ENCODE measurements at regions not wholly inside any gene's neighbourhood (a gene's known extent, or its start where the extent isn't known, plus 50 kb on each side); places are given as distances from the start of the nearest gene placed in this dataset.

DNA sequence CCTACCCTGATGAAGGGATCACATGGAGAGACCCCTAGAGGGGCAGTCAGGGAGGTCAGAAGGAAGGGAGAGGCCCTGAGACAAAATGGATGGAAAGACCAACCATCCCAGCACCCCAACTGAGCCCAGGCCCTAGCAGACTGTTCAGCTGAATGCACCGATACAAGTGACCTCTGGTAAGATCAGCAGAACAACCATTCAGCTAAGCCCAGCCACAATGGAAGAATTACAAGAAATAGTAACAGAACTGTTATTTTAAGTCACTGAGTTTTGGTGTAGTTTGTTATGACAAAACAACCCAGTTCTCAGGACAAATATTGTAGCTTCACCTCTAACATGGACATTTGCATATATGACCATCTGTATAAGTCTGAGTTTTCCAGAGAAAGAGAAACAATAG is 210.4 kb upstream of the SVIL start:
- intact Hi-C loops (cut with DNase I; ENCODE audit: low total_unique reads): no loop called here
- DNase-seq (ENCODE audit: low spot score in 2 of 2): peak in 1 of 2 donors; percentile 3
- TF ChIP-seq, protein P1, sequence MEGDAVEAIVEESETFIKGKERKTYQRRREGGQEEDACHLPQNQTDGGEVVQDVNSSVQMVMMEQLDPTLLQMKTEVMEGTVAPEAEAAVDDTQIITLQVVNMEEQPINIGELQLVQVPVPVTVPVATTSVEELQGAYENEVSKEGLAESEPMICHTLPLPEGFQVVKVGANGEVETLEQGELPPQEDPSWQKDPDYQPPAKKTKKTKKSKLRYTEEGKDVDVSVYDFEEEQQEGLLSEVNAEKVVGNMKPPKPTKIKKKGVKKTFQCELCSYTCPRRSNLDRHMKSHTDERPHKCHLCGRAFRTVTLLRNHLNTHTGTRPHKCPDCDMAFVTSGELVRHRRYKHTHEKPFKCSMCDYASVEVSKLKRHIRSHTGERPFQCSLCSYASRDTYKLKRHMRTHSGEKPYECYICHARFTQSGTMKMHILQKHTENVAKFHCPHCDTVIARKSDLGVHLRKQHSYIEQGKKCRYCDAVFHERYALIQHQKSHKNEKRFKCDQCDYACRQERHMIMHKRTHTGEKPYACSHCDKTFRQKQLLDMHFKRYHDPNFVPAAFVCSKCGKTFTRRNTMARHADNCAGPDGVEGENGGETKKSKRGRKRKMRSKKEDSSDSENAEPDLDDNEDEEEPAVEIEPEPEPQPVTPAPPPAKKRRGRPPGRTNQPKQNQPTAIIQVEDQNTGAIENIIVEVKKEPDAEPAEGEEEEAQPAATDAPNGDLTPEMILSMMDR (IDR thresholded peaks at IDR 0.05): no peak
- TF ChIP-seq POLR2A (IDR thresholded peaks at IDR 0.05): no peak
- whole genome bisulfite sequencing, 2 donors: 94 to 100% methylated on average over 1 of the region's 1 CpG
- H3K4me3 ChIP-seq (ENCODE audit: low read depth, poor library complexity, severe bottlenecking): no peak overlapping the region

DNA sequence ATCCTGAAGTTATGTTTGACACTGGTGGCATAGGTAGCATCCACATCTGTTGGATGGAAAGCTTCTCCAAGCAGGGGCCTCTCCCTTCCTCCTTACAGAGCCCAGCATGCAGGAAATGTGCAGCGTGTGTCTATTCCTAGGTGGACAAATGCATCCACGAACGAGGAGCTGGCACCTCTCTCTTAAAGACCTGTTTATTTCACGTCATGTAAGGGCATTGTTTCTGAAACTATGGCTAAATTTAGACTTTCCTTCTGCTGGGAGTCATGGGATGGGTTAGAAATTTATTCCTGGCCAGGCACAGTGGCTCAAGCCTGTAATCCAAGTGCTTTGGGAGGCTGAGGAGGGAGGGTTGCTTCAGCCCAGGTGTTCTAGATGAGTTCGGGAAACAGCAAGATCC is 208.4 kb upstream of the SVIL start:
- intact Hi-C loops (cut with DNase I; ENCODE audit: low total_unique reads): no loop called here
- TF ChIP-seq, protein P1 (IDR thresholded peaks at IDR 0.05): no peak
- no peak for TF ChIP-seq POLR2A (IDR thresholded peaks at IDR 0.05)
- WGBS, 2 donors: 78 to 85% methylated on average over 5 of the region's 5 CpGs
- no peak for DNase-seq (ENCODE audit: low spot score in 2 of 2)
- no peak overlapping the region for H3K4me3 ChIP-seq (ENCODE audit: low read depth, poor library complexity, severe bottlenecking)

- peak in 1 of 2 donors; percentile 44 for DNase-seq (ENCODE audit: low spot score in 2 of 2)
- H3K4me3 ChIP-seq (ENCODE audit: low read depth, poor library complexity, severe bottlenecking): no peak overlapping the region
- WGBS, 2 donors: 61 to 66% methylated on average over 16 of the region's 16 CpGs
- intact Hi-C loops (cut with DNase I; ENCODE audit: low total_unique reads): no loop called here
- TF ChIP-seq POLR2A (IDR thresholded peaks at IDR 0.05): no peak
- TF ChIP-seq, protein P1 (IDR thresholded peaks at IDR 0.05): no peak
Observed at GRCh38 chr10:29841724-29842649, 207.2 kb upstream of the SVIL start.

GRCh38 chr10:29840516-29841276 is 205.9 kb upstream of the SVIL start:
- intact Hi-C loops (cut with DNase I; ENCODE audit: low total_unique reads): no loop called here
- no peak for TF ChIP-seq POLR2A (IDR thresholded peaks at IDR 0.05)
- TF ChIP-seq, protein P1 (IDR thresholded peaks at IDR 0.05): no peak
- 67 to 72% methylated on average over 11 of the region's 11 CpGs for WGBS, 2 donors
- H3K4me3 ChIP-seq (ENCODE audit: low read depth, poor library complexity, severe bottlenecking): no peak overlapping the region
- no peak for DNase-seq (ENCODE audit: low spot score in 2 of 2)

- no peak for TF ChIP-seq POLR2A (IDR thresholded peaks at IDR 0.05)
- TF ChIP-seq, protein P1 (IDR thresholded peaks at IDR 0.05): no peak
- intact Hi-C loops (cut with DNase I; ENCODE audit: low total_unique reads): no loop called here
- DNase-seq (ENCODE audit: low spot score in 2 of 2): peak; percentile 81 to 89
- WGBS, 2 donors: 52 to 64% methylated on average over 9 of the region's 9 CpGs
- H3K4me3 ChIP-seq (ENCODE audit: low read depth, poor library complexity, severe bottlenecking): no peak overlapping the region
Observed at GRCh38 chr10:29839826-29840515, 205.2 kb upstream of the SVIL start.

Measured in lower leg skin (tissue), 4 donors.